HG02970 (cell line): ENCODE measurements at regions not wholly inside any gene's neighbourhood (a gene's known extent, or its start where the extent isn't known, plus 50 kb on each side); places are given as distances from the start of the nearest gene placed in this dataset.
"Not testable (repeated sequence)": the region's sequence is repeated elsewhere in the genome, so short reads cannot be mapped to it uniquely, and the experiment has no call there.

Experiments
- ATAC-seq: cut with Tn5 transposase; IDR thresholded peaks from one replicate; pipeline ENCODE4 v1.9.1; 2021; ENCODE audit warnings: mild to moderate bottlenecking, moderate library complexity, moderate number of reproducible peaks; ENCODE audit not compliant: unreplicated experiment, low FRiP score

DNA sequence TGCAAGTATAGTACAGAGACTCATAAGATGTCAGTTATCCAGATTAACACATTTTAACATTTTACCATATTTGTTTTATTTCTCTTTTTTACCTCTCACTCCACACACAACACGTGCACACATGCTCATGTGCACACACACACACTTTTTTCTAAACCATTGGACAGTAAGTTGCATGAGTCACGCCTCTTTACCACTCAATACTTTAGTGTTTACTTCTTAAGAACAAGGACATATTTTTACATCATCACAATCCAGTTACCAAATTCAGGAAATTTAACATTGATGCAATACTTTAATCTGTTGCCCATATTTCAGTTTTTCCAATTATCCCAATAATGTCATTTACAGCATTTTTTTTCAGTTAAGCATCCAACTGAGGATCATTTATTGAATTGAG, 109.0 kb downstream of the RIN2 start:
- ATAC-seq = no peak

DNA sequence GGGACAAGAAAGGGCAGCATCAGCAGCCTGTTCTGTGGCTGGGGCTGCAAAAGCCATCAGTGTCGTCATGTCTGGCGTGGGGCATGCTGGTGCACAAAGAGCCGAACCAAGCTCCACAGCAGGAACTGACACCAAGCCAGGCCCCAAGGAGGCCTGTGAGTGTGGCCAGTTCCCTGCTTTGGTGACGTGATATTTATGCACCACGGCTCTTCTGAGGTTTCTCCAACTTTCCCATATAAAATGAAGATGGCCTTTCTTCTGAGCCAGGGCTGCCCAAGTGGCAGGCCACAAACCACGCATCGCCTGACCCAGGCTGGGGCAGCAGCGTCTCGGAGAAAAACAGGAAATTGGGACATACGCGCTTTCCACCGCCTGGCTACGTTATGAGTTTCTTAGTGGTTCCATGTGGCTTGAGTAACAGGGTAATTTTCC, 109.9 kb downstream of the RIN2 start:
- ATAC-seq = no peak

GRCh38 chr20:19868441-19868840, 110.4 kb downstream of the RIN2 start:
- no peak for ATAC-seq

DNA sequence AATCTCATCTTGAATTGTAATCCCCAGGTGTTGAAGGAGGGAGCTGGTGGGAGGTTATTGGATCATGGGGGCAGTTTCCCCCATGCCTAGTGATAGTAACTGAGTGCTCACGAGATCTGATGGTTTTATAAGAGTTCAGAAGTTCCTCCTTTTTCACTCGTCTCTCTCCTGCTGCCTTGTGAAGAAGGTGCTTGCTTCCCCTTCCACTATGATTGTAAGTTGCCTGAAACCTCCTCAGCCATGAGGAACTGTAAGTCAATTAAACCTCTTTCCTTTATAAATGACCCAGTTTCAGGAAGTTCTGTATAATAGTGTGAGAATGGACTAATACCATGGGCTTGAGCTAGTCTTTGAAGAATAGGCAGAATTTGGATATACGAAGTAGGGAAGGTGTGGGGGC, 113.9 kb downstream of the RIN2 start:
- no peak for ATAC-seq

- no peak for ATAC-seq
Observed at GRCh38 chr20:19874040-19874727, 116.1 kb downstream of the RIN2 start.

- no peak for ATAC-seq
Observed at GRCh38 chr20:19875376-19876221, 117.5 kb downstream of the RIN2 start.

- no peak for ATAC-seq
Observed at GRCh38 chr20:19876828-19877460, 118.9 kb downstream of the RIN2 start.

- not testable (repeated sequence) for ATAC-seq
Observed at GRCh38 chr20:19879874-19880255, 121.8 kb downstream of the RIN2 start.

- ATAC-seq = no peak
Observed at GRCh38 chr20:19880256-19881079, 122.4 kb downstream of the RIN2 start.

GRCh38 chr20:19881080-19881840, 123.2 kb downstream of the RIN2 start:
- no peak for ATAC-seq

DNA sequence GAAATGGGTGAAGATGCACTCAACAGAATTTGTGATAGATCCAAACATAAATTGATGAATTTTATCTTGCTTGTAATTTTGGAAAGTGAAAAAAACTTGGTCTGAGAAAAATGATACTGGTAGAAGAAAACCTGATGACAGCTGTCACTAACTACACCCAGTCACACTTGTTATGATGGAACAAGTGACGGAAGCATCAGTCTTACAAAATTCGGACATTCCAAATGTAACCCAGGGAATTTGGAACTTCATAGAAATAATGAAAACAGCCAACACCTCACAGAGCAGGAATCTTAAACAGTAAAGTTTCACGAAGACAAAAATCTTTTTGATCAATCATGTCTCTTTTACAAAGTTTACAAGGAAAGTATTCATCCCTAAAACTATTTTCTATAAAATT, 123.9 kb downstream of the RIN2 start:
- no peak for ATAC-seq

DNA sequence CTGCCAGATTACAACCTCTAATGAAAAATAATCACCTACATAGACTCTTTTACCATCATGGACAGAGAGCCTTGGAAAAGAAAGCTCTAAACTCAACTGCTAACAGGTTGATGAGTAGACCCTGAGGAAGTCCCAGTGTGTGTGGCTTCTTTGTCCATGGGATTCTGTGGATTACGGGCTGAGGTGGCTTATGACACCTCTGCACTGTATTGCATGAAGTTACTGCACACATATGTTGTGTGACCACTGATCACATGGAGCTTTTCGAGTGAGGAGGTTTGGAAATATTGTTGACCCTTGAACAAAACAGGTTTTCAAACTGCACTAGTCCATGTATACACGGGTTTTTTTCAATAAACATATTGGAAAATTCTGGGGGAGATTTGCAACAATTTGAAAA, 124.4 kb downstream of the RIN2 start:
- no peak for ATAC-seq

DNA sequence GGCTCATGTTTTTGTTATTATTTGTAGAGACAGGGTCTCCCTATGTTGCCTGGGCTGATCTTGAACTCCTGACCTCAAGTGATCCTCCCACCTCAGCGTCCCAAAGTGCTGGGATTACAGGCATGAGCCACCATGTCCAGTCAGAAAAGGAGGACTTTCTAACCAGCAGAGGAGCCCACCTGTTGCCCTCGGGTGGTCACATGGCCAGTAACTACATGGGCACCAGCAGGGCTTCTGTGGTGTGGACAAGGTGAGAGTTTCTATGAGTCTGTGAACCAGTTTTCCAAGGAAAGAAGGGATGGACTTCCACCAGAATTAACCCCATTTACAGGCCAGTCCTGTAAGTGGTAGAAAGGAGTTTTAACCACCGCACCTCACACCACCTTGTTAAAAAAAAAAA, 125.4 kb downstream of the RIN2 start:
- no peak for ATAC-seq

DNA sequence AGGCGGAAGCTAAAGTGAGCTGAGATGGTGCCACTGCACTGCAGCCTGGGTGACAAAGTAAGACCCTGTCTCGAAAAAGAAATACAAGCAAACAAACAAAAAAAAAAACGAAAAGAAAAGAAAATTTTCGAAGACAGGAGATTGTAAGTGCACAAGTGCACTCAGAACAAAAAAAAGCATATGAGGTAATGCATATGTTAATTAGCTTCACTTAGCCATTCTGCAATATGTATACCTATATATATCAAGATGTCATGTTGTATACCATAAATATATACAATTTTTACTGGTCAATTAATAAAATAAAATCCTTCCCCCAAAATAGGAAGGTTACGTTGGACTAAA, 127.5 kb downstream of the RIN2 start:
- no peak for ATAC-seq

DNA sequence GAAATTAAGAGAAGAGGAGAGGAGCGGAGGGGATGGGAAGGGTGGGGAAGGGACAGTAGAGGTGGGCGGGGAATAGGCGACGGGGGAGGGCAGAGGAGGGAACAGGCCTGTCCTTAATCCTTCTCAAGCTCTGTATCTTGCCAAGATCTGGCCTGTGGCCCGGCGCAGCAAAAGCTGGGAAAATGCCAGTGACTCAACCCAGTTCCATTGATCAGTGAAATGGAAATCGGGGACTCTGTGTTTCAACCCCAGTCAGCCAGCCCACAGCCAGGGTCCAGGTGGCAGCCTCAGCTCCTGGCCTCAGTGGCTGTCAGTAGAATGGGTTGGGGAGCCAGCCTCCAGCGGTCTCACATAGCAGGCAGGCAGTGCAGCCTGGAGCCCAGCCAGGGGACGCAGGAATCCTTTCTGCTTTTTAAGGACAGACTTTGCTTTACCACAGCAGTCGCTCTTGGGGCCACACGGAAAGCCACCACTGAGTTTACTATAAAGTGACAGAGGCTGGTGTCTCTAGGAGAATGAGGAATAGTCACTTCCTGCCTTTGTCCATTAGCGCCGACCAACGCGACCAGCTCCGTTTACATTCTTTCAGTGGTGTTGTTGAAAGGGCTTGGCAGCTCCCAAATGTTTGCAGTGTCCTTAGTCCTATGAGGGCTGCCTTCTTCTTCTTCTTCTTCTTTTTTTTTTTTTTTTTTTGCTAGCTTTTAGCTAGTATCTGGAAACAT, 128.0 kb downstream of the RIN2 start:
- ATAC-seq = no peak

DNA sequence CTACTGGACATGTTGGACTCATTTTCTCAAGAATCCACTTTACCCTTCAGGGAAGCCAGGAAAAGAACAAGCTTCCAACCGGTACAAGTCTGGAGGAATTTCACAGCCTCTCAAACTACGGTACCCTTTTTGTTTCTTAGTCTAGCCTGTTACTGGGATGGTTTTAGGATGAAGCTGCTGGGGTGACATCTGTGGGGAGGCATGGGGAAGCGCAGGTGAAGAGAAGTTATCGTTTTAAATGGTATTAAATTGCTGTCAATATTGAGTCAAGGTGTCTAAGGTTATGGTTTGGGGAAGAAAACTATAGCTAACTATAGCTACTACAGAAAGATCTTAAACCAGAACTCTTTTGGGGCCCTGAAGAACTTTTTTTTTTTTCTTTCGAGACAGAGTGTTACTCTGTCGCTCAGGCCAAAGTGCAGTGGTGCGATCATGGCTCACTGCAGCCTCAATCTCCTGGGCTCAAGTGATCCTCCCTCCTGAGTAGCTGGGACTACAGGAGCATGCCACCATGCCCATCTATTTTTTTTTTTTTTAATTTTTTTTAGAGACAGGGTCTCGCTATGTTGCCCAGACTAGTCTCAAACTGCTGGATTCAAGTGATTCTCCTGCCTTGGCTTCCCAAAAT, 128.7 kb downstream of the RIN2 start:
- no peak for ATAC-seq

DNA sequence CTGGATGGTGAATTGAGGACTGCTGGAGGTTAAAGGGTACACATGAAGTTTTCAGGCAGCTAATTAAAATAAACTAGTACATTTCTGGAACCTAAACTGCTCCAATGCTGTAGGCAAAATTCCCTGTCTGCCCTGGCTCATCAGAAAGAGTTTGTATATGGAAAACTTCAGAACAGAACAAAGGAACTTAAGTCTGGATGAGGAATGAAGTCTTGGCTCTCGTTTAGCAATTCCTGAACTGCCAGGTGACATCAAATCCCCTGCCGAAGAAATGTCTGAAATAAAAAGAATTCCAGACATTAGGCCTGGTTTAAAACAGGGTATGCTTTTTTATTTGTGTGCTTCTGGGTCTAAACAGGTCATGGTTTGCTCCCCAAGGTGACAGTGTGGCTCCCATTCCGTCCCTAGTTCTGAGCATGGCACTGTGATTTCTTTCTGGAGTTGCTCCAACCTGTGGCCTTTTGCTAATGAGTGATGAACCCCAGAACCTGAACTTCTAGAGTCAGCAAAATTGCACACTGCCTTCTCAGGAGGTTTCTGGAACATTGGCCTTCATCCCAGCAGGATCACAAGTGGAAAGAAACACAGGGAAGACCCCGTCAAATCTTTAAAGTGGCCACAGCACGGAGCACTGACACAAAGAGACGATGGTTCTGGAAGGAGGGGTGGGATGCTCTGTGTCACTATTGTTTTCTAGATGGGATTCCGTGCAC, 129.4 kb upstream of the NAA20 start:
- no peak for ATAC-seq

GRCh38 chr20:19888269-19888671, 128.9 kb upstream of the NAA20 start:
- ATAC-seq = no peak
